Stimulated activated CD8-positive, alpha-beta memory T cell treated with anti-CD3 and anti-CD28 coated beads, Interleukin-15, amount 100 ng/mL, for 24 hours (primary cell): ENCODE measurements at regions not wholly inside any gene's neighbourhood (a gene's known extent, or its start where the extent isn't known, plus 50 kb on each side); places are given as distances from the start of the nearest gene placed in this dataset.
A peak's percentile ranks its signal among the peaks of the same experiment; 100 is the strongest.
"Not testable (repeated sequence)": the region's sequence is repeated elsewhere in the genome, so short reads cannot be mapped to it uniquely, and the experiment has no call there.

Source experiments
- DNase-seq: peaks from one replicate; pipeline ENCODE4 v3.0.0-alpha.2; 2020; ENCODE audit warnings: low read depth

DNA sequence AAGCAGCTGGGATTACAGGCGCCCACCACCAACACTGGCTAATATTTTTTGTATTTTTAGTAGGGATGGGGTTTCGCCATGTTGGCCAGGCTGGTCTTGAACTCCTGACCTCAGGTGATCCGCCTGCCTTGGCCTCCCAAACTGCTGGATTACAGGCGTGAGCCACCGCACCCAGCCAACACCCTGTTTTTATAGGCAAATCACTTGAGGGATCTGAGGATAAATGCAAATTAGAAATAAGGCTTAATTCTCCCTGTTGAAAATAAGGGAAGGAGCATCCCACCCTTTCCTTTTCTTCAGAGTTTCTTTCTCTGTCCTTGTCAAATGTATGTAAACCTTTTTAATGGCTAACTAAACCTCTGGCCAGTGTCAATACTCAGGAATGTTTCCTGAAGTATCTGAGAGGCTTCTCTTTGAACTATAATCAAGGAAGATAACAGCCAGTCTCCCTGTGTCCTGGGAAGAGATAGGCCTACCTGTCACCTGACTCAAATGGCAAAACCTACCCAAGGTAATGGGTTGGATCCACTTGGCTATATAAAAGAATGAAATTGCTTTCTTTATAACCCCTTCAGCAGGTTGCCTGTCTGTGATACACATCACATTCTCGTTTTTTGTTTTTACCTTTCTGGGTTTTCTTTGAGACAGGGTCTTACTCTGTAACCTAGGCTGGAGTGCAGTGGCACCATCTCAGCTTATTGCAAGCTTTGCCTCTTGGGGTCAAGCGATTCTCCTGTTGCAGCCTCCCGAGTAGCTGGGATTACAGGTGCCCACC lies 64.5 kb upstream of the TNFAIP3 start:
- DNase-seq, result no peak

DNA sequence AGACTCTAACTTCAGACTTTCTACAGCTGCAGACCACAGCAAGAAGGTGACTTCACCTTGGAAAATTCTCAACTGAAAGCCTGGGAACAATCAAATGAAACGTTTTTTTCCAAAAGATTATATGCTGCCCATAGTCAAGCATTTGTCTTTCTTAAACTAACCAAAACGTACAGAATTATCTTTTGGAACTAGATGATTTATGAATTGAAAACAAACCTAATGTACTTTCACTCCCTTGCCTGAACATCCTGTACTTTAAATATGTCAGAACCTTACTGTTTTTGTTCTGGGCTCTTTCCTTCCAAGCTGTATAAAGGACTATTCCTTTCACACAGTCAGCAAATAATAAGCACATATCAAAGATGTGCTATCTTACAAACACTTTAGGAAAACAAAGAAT lies 62.4 kb upstream of the TNFAIP3 start:
- DNase-seq, result no peak

DNA sequence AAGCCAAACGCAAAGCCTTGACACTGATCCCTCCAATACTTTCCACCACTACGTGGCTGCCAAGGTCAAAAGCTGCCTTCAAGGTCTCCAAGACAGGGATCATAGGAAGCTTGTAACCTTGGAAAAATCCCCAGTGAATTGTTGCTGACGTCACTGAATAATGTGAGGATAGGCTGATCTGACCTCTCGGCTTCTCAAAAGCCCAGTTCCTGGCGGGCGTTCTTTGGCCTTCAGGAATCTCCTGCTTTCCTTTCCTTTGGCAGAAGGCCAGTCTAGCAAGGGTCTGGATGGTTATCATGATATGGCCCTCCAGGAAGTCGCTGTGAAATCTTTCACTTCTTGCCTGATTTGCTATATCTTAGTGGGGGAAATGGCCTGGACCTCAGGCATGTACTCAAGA lies 61.4 kb upstream of the TNFAIP3 start:
- DNase-seq, result no peak

DNA sequence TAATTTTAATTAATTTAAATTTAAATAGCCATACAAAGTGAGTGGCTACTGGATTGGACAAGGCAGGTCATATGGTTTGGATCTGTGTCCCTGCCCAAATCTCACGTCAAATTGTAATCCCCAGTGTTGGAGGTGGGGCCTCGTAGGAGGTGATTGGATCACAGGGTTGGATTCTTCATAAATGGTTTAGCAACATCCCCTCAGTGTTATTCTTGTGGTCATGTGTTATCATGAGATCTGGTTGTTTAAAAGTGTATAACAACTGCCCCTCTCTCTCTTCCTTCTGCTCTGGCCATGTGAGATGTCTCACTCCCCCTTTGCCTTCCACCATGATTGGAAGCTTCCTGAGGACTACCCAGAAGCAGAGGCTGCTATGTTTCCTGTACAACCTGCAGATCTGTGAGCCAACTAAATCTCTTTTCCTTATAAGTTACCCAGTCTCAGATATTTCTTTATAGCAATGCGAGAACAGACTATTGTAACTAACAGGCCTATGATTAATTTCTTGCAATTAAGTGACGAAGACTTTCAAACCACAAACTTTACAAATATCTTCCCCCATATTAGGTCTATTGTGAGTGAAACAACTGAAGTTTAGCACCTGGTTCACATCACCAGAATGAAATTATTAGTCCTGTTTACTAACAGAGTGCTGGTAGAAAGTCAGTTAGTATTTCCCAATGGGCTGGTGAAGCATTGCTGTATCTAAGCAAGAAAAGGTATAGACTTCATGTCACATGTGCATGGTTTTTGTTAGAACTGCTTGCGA lies 60.0 kb upstream of the TNFAIP3 start:
- no peak for DNase-seq

DNA sequence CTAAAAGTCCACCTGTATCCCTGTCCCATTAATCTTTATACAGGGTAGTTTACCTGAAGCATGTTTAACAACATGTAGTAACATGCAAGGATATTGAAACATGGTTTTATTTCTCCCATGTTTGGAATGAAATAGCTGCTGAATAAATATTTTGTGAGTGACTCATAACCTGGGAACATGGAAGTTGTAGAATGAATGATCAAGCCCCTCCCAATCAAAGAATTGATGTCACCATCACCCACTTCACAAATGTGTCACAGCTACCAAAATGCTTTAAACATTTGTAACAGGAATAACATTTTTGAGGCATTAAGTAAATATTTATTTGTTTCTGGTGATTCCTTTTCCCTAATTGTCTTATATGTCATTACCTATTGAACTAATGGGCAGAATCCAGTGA lies 58.9 kb upstream of the TNFAIP3 start:
- no peak for DNase-seq

DNA sequence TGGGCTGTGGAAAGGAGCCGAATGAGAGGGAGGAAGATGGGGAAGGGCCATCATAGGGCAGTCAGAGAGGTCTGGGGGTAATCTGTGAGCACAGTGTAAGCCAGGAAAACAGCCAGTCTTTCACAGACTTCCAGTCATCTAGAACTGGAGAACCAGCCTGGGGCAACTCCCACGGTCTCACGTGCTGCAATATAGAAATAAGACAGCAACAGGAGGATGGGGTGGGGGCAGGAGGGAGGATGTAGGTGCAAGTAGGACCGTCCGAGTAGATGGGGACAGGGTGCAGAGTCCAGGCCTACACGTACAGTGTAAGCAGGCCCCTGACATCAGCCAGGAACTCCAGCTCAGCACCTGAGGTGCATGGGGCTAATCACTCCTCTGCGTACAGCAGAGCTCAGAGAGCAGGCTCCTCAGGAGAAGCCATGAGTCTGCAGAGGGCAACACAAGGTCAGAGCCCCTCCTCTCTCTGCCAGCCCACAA lies 58.2 kb upstream of the TNFAIP3 start:
- DNase-seq, result no peak

DNA sequence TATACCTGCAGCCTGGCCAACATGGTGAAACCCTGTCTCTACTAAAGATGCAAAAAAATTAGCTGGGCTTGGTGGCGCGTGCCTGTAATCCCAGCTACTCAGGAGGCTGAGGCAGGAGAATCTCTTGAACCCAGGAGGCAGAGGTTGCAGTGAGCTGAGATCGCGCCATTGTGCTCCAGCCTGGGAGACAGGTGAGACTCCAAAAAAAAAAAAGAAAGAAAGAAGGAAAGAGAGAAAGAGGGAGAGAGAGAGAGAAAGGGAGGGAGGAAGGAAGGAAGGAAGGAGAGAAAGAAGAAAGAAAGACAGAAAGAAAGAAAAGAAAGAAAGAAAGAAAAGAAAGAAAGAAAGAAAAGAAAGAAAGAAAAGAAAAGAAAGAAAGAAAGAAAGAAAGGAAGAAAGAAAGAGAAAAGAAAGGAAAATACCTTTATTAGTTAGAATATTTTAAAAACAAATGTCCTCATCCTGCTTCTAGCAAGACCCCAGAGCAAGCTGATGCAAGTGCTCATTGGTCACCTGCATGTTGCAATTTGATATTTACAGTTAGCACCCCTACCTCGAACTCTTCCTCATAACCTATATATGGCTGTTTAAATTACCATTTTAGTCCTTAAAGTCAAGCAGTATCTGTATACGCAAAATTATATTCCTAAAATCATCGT lies 57.0 kb upstream of the TNFAIP3 start:
- not testable (repeated sequence) for DNase-seq

DNA sequence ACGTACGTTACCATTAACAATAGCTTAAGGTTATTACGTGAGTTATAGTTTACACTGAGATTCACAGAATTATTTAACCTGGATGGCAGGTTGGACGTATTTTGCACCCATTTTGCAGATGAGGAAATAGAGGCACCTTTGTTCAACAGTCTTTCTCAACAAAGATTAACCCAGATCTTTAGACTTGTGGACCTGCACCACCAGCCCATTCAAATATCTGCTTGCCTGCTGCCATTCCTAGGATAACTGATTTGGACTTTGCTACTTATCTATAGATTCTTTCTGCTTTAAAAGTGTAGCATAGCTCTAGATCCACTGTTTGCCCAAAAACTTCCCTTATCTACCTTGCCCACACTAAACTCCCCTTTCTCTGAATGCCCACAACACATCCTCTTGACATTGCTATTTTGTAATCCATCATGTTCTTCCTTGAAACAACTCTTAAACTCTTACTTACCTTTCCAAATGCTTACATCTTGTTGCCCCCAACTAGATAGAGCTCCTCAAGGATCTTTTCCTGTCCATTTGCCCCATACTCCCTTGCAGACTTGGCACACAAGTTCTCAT lies 56.4 kb upstream of the TNFAIP3 start:
- DNase-seq, result no peak

GRCh38 chr6:137811121-137811915 lies 55.7 kb upstream of the TNFAIP3 start:
- peak; percentile 44 for DNase-seq

GRCh38 chr6:137811916-137812553 lies 55.0 kb upstream of the TNFAIP3 start:
- no peak for DNase-seq

DNA sequence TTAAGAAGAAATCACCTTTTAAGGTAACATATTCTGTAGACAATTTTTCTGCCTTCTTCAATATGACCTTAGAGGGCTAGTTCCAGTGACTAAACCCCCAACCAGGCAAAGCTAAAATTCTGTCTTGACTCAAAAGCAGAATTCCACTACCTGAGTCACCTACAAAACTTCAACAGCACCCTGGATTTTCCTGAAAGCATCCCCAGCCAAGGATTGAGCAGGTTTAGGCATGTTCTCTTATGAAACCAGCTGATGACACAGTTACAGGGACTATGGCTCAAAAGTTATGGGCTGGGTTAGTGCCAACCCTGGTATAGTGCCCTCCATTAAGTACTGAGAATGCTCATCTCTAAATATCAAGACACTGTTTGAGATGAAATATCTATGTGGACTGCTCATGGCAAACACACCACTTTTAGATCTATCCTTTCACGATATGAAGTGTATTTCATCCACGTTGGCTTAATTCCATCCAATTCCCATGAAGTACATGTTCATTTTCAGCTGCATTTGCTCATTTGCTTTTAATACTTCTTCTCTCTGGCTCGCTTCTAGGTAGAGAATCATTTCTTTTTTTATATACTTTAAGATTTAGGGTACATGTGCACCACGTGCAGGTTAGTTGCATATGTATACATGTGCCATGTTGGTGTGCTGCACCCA lies 53.6 kb upstream of the TNFAIP3 start:
- DNase-seq, result no peak

DNA sequence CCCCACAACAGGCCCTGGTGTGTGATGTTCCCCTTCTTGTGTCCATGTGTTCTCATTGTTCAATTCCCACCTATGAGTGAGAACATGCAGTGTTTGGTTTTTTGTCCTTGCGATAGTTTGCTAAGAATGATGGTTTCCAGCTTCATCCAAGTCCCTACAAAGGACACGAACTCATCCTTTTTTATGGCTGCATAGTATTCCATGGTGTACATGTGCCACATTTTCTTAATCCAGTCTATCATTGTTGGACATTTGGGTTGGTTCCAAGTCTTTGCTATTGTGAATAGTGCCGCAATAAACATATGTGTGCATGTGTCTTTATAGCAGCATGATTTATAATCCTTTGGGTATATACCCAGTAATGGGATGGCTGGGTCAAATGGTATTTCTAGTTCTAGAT lies 53.0 kb upstream of the TNFAIP3 start:
- not testable (repeated sequence) for DNase-seq

DNA sequence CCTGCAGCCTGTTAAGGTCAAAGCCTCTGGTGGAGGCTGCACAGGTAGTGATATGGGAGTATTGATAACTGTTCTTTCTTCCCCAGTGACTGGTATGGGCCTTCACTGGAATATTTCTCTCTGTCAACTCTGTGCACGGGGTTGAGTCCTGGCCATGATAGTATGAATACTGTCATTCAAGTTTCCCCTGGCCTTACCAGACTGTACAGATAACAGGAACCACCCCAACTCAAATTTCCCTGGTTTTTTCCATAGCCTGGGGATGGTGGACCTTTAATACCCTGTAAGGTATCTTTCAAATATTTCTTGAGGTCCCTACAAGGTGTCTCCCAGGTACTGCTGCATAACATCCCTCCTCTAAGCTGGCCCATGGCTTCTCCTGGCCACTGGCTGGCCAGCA lies 51.4 kb upstream of the TNFAIP3 start:
- DNase-seq, result no peak

DNA sequence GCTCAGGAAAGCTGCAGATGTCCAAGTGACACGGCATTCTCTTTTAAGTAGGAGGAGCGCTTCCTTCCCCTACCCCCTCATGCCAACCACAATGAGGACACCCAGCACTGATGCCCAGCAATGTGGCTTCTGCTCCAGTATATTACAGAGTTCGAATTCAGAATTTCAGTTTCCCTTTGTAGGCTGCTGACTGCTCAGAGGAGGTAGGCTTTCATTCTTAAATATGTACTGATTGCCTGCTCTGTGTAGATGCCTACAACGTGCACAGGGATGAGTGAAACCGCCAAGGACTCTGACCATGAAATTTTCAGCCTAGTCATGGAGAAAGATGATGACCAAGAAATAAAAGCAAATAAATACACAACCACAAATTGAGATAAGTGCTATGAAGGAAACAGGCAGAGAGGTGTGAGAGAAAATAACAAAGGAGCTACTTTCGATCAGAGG lies 50.9 kb upstream of the TNFAIP3 start:
- DNase-seq, result no peak

GRCh38 chr6:137816688-137817618 lies 50.1 kb upstream of the TNFAIP3 start:
- DNase-seq, result no peak
